NB4 (cell line): ENCODE measurements at regions not wholly inside any gene's neighbourhood (a gene's known extent, or its start where the extent isn't known, plus 50 kb on each side); places are given as distances from the start of the nearest gene placed in this dataset.

Experiments used
- MYC ChIP-seq: IDR thresholded peaks from 2 replicates; pipeline ENCODE4 v1.6.1; 2011; ENCODE audit warnings: low read depth, low read length
- POLR2A ChIP-seq: IDR thresholded peaks from 2 replicates; pipeline ENCODE4 v1.6.1; 2011; ENCODE audit warnings: mild to moderate bottlenecking; ENCODE audit not compliant: insufficient read length; ENCODE audit errors: extremely low read depth
- TF ChIP-seq, protein P1 (sequence below): IDR thresholded peaks from one replicate; pipeline ENCODE4 v1.5.1; 2012; ENCODE audit warnings: low read depth, low read length
- TF ChIP-seq, protein P2 (sequence below): IDR thresholded peaks from 2 replicates; pipeline ENCODE4 v1.6.1; 2011; ENCODE audit warnings: low read depth, low read length

DNA sequence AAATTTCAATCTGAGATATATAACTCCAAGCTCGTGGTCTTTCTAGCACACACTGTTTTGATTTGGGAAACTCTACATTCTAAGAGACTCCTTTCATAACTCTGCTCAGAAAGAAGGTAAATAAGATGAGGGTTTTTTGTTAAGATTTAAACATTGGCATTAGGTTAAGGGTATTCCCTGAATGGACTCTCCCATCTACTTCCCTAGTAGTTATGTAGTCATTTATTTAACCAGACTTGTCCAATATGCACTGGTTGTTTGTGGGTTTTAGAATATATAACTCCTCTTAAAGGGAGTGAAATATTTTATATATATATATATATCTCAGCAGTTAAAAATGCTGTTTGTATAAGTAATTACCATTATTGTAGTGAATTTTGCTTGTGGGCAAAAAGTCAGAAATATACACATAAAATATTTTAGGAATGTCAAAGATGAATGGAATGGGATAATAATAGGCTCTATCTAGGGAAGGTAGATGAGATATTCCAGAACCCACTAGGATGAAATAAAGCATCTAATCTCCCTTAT lies 61.5 kb upstream of the WDR75 start:
- TF ChIP-seq, protein P1, sequence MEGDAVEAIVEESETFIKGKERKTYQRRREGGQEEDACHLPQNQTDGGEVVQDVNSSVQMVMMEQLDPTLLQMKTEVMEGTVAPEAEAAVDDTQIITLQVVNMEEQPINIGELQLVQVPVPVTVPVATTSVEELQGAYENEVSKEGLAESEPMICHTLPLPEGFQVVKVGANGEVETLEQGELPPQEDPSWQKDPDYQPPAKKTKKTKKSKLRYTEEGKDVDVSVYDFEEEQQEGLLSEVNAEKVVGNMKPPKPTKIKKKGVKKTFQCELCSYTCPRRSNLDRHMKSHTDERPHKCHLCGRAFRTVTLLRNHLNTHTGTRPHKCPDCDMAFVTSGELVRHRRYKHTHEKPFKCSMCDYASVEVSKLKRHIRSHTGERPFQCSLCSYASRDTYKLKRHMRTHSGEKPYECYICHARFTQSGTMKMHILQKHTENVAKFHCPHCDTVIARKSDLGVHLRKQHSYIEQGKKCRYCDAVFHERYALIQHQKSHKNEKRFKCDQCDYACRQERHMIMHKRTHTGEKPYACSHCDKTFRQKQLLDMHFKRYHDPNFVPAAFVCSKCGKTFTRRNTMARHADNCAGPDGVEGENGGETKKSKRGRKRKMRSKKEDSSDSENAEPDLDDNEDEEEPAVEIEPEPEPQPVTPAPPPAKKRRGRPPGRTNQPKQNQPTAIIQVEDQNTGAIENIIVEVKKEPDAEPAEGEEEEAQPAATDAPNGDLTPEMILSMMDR = no peak
- TF ChIP-seq, protein P2, sequence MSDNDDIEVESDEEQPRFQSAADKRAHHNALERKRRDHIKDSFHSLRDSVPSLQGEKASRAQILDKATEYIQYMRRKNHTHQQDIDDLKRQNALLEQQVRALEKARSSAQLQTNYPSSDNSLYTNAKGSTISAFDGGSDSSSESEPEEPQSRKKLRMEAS = no peak
- no peak for TF ChIP-seq POLR2A
- TF ChIP-seq MYC = no peak
